ENCODE measurements at regions not wholly inside any gene's neighbourhood (a gene's known extent, or its start where the extent isn't known, plus 50 kb on each side); places are given as distances from the start of the nearest gene placed in this dataset.
"Not testable (repeated sequence)": the region's sequence is repeated elsewhere in the genome, so short reads cannot be mapped to it uniquely, and the experiment has no call there.

DNA sequence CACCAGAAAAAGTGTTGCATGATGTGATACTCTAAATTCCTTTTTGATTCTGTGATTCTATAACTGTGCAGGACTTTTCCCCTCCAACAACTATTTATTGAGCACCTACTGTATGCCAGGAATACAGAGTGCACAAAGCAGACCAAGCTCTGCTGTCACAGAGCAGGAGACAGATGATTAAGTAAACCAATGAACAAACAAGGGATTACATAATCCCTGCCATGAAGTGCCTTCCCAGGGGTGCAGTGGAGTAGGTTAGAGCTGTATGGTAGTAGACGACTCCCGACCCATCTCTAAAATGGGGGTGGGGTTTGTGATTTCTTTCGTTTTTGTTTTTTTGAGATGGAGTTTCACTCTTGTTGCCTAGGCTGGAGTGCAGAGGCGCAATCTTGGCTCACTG is 213.9 kb downstream of the TBX5 start:
- DNase-seq = no peak

DNA sequence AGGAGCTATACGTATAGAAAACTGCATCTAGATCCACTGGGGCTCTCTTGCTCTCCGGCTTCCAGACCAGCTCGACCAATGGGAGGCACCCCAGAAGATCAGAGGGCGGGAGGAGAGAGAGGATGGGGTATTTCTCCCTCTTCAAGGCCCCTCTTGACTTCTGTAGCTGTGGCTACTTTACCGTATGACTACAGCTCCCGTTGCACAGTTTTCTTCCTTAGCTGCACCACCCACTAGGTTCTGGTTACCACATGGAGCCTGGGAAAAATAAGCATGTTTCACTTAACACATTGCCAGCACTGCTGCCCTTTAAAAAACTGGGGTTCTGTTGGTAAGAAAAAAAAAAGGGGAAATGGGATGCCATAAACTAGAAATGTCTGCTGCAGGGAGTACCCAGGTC is 214.4 kb downstream of the TBX5 start:
- DNase-seq = no peak

DNA sequence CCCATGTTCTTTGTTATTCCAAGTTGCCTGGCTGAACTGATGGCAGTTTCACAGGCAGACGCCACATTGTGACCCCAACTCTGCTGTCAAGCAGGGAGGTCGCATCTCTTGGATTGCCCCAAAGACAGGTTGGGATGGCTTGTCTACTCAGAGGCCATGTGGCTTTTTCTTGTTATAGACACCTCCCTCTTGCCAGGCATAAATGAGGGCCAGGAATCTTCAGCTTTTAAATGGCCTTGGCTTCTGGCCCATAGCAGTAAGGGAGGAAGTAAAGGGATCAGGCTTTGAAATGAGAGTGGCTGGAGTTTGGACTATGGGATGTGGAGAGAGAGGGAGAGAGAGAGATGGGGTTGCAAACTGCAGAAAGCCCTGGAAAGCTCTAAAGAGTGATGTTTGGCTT is 215.0 kb downstream of the TBX5 start:
- DNase-seq = no peak

DNA sequence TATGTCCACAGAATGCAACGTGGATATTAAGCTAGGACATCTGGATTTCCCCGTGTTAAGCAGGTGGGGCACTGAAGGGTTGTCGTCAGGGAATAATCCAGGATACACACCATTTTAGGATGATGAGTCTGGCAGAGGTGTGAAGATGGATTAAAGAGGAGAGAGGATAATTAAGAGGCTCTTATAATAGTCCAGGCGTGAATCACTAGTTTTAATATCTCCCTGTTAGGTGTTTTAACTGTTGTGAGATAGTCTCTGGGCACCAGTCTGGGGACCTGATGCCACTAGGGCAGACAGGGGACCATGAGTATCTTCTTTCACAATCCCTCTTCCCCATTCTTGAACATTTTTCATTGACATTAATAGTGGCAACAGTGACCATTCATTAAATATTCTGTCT is 216.7 kb downstream of the TBX5 start:
- no peak for DNase-seq

DNA sequence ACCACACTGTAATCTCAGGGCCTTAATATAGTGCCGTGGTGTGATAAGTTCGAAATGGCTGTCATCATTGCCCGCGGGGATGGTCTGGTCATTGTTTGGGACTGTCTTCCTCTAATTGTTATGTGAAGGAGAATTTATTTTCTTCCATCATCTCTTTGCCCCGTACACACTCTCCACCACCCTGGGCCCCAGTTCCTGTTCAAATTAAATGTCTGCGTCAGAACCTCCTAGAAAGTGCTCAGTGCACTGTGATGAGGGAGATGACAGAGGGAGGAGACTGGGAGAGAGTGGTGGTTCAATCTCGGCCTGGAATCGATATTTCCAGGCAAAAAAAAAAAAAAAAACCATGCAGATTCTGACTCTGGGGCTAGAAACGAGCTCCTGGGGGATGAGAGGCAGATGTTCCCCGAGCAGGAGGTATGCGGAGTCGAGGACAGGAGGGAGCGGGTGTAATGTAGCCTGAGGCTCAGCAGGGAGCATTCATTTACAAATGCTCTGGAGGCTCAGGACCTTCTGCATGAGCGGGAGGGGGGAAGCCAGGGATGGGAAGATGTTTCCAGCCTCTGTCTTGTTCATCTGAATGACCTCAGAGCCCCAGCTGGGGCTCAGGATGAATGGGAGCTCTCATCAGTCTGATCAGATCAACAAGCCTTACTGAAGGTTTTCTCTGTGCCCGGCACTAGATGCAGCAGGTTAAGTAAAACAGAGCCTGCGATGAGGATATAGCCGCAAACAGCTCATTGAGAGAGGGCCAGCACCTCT is 219.5 kb downstream of the TBX5 start:
- no peak for DNase-seq

DNA sequence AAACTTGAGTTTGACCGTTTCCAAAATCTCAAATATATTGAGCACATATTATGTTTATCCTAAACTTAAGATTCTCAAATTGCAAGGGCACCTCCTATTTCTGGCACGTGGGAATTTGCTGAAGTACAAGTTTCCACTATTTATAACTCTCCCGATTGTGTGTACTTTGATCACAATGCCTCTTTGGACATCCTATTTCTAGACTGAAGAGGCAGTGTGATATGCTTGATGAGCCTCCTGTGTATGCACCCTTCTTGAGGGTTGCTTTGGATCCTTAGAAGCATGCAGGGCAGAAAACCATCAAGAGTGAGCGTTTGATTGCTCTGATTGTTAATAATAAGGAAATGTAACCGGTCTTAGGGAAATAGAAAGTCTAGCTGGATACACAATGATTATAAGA is 218.9 kb upstream of the RBM19 start:
- no peak for DNase-seq

DNA sequence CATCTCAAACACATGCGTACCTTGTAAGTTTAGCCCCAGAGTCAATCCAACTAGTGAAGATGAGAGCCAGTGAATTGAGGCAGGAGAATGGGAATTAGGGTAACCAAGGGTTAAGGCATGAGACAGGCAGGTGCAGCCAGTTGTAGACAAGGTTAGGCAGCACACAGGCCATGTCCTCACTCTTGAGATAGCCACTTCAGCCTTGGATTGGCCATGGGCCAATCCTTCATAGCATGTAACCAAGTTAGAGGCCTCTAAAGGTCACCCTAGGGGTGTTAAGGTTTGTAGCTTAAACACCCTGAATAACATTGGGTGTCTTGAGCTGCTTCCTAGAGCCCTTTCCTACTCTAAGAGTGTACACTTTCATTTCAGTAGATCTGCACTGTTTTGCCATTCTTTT is 208.2 kb upstream of the RBM19 start:
- no peak for DNase-seq

DNA sequence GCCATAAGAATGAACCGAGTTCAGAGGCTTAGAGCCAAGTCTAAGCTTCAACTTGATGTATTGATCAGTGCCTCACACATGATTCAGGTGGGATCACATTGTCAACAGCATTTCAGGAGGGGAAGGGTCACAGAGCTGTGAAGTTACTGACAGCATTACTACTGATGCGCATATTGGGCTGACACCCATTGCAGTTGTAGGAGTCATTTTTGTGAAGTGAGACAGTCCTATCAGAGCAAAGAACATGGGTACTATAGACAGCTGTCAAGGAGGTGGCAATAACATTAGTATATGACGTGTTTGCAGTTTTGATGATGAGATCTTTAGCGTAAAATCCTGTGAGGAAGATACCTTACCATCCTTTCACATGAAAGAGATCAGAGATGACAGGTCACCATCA is 206.0 kb upstream of the RBM19 start:
- no peak for DNase-seq

DNA sequence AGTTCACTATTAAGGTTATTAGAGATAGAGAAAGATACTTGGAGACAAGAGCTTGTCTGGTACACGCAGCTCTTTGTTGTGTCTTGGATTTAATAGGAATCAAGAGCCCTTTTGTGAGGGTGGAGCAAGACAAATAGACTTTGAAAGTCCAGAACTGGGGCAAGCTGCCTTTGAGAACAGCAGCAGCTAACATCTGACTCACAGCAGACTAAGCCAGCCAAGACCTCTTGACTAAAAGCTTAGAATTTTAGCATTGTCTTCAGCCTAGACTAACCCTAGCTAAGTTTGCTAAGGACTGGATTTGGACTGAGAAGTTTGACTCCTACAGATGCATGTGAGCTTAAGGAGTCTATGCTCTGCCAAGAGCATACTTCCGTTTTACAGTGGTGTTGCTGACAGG is 201.9 kb upstream of the RBM19 start:
- no peak for DNase-seq

DNA sequence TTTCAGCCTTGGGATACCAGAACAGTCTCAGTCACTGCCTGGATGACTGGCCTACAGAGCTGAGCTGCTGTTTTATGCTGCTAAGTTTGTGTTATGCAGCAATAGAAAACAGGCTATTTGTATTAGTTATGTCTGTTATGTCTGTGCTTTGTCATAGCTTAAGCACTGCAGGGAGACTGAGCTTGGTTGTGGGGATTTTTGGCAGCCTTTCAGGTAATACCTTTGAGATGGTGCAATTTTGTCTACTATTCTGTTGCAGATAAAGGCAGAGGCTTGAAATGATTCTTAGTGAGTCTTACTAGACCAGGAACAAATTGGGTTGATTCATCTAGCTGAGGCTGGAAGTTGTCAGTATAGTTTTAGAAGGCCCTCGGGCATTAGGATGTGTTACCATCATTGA is 201.3 kb upstream of the RBM19 start:
- DNase-seq = no peak

DNA sequence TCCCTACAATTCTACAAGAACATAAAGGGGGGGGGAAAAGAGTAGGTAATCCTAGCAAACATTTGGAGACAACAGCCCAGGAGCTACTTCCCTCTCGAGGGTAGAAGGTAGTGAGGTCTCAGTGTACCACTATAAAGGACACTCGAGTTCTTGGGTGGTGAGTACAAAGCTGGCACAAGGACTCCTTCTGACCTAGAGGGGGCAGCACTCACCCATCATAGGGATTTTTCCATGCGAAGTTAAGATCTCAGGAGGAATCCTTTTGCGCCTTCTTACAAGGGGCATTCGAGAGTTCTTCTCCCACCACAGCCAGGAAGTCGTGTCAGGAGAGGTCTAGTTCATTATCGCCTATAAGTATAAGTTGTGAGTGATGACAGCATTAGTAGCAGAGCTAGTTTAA is 200.2 kb upstream of the RBM19 start:
- DNase-seq = peak; percentile 3 to 22

DNA sequence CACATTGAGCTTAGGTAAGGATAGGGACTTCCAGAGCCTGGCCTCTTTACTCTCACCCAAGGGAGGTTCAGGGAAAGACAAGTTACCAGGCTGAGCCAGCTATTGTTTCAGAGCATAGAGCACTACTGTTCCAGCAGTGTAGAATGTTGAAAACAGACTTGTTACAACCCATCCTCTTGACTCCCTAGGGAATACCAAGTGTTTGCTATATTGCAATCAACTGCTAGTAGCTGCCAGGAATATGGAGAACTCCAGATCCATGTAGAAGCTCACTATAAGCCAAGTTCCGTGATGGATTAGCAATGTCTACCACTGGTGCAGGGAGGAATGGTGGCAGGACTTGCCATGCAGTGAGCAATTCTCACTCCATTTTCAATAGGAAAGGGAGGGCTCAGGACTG is 199.8 kb upstream of the RBM19 start:
- peak in 1 of 2 experiments; percentile 22 for DNase-seq

DNA sequence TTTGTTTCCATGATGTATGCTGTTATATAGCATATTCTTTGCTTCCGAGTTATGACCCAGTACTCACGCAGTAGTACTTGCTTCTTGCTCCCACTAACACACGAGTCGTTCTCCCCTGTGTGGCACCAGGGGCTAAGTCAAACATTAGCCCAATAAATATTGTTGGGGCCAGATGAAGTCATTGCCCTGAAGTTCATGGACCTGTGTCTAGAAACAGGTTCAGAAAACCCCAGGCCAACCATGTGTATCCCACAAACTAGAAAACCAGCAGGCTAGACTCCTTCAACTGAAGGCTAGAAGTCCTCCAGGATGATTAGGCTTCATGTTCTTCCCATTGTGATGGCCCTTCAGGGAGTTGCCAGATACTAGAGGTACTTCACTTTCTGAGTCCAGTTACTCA is 198.2 kb upstream of the RBM19 start:
- DNase-seq = no peak

DNA sequence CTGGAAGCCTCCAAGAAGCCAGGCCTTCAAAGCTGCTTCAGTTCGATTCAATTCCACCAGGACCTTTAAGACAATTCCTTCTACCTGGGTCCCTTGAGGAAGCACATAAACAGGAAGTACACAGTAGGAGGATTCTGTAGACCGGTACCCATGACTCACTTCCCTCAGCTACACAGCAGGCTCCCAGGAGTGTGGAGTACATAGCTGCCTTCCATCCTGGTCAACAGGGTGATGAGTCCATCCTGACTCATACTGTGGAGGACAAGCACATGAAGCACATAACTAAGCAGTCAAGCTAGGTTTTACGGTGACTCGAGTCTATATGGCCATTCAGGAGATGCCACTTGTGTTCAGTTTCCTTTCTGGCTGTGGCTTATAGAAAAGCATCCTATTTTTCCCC is 197.6 kb upstream of the RBM19 start:
- DNase-seq = no peak

DNA sequence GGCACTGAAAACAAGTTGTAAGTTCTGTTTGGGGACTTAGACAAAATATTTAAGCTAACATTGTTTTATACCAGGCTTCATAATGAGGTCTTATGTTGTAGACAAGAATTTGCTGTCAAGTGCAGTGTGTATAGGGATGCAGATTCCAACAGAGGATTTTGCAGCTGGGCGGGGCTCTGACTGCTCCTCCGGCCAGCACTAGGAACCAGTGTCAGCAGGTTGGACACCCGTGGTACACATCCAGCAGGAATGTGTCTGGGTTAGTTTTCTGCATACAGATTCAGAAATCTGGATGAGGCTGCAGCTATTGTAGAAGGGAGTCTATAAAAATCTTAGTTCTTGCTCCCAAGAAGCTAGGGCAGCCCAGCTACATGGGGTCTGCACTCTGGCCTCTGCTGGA is 194.3 kb upstream of the RBM19 start:
- no peak for DNase-seq

DNA sequence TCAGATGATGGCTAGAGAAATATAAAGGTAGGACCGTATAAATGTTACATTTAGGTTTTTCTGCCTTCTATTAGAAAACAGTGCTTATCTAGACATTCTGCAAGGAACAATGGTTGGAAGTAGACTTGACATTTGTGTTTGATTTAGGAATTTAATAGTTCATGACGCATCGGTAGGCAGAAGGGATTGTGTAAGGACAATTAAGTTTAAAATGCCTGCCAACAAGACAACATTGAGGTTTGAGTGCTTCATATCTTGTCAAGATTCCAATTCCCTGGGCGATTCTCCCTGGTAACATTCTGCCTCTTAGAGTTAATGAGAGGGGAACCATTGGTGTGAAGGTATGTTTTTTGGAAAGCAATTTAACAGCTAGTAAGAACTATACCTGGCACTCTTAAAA is 186.8 kb upstream of the RBM19 start:
- DNase-seq = no peak

DNA sequence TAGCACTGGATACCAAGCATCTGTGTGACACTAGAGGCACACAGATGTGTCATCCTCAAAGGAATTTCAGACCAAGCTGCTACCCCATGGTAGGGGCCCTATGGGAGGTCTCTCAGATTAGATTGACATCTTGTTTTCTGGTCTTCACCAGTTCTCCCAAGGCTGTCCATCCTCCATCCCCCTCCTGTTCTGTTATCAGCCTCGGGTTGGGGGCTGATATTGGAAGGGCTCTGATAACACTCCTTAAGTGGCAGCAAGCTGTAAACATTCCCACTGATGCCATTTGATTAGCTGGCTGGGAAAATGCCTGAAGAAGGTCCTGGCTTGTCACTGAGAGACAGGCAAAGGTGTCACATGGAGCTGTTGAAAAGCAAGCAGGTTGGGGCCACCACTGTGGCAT is 185.9 kb upstream of the RBM19 start:
- no peak for DNase-seq

DNA sequence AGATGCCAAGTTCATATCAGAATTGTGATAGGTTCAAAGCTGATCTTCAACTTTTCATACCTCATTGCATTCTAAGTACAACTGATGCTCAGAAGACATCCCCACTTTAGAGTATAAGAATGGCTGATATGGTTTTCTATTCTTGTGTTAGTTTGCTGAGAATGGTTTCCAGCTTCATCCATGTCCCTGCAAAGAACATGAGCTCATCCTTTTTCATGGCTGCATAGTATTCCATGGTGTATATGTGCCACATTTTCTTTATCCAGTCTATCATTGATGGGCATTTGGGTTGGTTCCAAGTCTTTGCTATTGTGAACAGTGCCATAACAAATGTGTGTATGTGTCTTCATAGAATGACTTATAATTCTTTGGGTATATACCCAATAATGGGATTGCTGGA is 184.5 kb upstream of the RBM19 start:
- DNase-seq = not testable (repeated sequence)

DNA sequence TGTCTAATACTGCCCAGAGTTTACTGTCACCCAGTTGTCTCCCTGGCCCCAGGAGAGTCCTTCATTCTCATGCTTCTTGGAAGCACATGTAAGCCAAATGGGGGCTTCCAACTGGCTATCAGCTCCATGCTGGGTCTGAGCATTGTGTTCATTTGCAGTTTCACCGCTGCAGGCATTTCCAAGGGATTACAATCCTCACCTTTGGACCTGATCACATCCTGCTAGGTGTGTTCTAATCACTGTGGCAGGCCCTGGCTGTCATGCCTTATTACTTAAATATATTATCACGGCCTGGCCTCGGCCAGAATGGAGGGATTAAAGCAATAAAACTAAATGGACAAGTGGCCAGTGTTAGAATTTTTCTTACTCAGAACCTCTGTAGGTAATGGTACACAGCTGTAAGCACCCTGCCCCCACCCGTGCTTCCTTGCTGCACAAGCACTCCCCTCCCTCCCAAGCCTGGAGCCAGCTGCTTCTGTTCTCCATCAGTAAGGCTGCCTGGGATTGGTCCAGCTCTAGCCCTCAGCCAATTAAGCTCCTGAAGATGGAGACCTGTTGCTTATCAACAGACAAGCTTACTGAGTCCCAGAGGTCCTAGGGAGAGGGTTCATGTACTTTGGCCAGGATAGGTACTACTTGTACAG is 175.9 kb upstream of the RBM19 start:
- no peak for DNase-seq

DNA sequence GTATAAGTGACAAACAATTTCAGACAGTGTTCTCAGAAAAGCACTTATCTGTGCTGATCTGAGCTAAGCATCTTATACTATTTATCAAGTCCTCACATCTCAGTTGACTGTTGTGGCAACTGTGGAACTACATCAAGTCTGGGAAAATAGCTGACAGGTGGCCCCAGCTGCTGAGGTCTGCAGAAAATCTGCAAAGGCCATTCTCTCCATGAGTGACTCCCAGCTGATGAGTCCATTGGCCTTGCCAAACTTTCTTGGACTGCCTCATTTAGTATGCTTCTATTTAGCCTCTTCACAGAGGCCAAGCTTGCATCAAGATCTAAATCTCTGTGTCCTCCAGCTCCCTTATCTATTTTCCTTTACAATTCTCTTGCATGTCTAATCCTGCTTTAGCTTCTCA is 174.5 kb upstream of the RBM19 start:
- no peak for DNase-seq

DNA sequence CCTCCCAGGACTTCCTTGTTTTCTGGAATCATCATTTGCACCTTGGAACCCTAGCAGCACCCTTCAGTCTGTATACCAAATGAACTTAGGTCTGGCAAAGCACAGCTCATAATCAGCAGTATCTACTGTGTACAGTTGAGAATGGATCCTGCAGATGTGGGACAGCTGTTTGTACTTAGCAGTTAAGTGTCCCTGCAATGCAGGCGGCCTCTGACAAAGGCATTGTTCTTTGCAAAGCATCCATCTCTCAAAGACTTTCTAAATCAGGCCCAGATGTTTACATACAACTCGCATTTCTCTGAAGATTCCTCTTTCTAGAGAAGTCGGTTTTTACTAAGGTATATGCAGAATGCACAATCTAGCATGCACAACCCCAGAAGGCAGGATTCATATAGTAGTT is 170.5 kb upstream of the RBM19 start:
- no peak for DNase-seq

DNA sequence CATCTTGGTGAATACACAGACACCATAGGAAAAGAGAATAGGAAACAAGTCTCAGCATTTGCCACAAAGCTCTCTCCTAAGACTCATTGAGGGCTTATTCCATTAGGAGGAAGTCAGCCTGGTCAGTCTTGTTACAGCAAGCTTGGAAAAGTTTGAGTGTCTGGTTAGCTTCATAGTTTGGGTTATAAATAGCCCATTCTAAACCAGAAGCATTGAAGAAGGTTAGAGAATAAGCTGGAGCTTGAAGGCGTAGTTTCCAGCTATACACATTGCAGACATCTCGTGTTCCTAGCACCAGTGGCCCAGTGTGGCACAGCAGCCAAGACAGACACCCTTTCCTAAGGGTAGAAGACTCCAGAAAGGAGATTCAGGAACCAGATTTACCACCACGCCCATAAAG is 168.8 kb upstream of the RBM19 start:
- DNase-seq = no peak

DNA sequence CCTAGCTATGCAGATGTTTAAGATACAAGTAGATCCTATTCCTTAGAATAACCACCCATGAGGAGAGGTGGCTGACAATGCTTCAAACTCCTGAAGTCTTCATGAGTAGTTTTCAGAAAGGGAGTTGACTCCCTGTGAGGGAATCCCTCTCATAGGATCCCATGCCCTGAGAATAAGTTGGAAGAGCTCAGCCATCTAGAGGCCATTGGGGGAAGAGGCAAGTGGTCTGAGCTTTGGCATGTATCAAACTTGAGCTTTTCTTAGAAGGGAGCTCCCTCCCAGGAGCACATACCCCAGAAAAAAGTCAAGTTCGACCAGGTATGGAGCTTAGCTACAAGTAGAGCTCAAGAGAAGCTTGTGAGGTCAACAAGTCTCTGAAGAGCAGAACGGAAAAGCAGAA is 165.7 kb upstream of the RBM19 start:
- peak in 1 of 2 experiments; percentile 17 for DNase-seq

DNA sequence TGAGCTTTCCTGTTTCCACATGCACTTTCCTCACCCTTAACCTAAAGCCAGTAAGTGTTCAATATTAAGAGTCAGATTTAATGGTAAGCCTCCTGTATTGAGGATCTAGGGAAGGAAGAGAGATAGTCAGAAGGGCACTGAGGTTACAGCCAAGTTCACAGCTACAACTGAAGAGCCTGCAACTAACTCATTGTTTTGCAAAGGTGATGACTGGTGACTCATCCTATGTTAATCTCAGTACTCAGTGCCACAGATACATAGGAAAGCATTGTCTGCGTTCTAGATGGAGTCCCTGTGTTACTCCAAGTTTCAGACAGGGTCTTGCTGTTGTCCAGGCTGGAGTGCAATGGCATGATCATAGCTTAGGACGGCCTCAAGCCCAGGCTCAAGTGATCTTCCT is 157.0 kb upstream of the RBM19 start:
- DNase-seq = no peak

DNA sequence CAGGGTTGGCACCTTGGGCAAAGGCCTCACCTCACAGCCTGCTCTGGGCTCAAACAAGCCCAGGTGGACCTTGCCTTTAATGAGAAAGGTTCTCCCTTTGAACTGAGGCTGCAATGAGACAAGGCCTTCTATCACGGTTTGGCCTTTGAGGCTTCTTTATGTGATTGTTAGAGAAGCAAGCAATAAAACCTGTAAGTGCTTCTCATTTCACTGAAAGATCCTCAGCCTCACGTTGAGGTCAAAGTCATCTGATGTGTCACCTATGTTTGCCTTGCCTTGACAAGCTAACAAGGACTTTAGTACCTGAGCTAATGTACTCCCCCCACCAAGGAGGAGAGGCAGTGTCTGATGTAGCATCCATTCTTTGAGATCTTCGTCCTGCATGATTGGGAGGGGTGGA is 155.9 kb upstream of the RBM19 start:
- no peak for DNase-seq

All from NCI-H526 (cell line).